OCI-LY7 (cell line): ENCODE measurements at regions not wholly inside any gene's neighbourhood (a gene's known extent, or its start where the extent isn't known, plus 50 kb on each side); places are given as distances from the start of the nearest gene placed in this dataset.

Experiments
- CTCF ChIP-seq: fragments of 200-600 bp; sonication (generic); conservative IDR thresholded peaks from 2 replicates; pipeline ENCODE4 v1.5.1; 2014; ENCODE audit warnings: mild to moderate bottlenecking, antibody characterized with exemption, low read length, moderate library complexity, mixed read lengths
- EZH2phosphoT487 ChIP-seq: fragments of 200-600 bp; sonication (generic); IDR thresholded peaks from 2 replicates; pipeline ENCODE4 v1.6.1; 2018; ENCODE audit warnings: low read depth, borderline replicate concordance, mild to moderate bottlenecking, mixed run types, antibody characterized with exemption, low read length, moderate library complexity, mixed read lengths

GRCh38 chr6:40718401-40718800 is 131.2 kb upstream of the LRFN2 start:
- TF ChIP-seq CTCF = no peak
- TF ChIP-seq EZH2phosphoT487 = no peak
